ENCODE measurements at regions not wholly inside any gene's neighbourhood (a gene's known extent, or its start where the extent isn't known, plus 50 kb on each side); places are given as distances from the start of the nearest gene placed in this dataset.
A peak's percentile ranks its signal among the peaks of the same experiment; 100 is the strongest.

- H3K4me3 Mint-ChIP-seq: no peak overlapping the region
- no peak for DNase-seq
- POLR2A ChIA-PET: no interaction called here
- no peak overlapping the region for H3K27ac Mint-ChIP-seq
- H3K9me3 Mint-ChIP-seq (ENCODE audit: low read depth): peaks cover 3% of the 10 kb centered on the region
- intact Hi-C loops (cut with DNase I, micrococcal nuclease): no loop called here
- ATAC-seq: no peak
- H3K4me1 Mint-ChIP-seq: peaks cover 3% of the 10 kb centered on the region
- H3K36me3 Mint-ChIP-seq (ENCODE audit: low read depth): peaks cover 5% of the 10 kb centered on the region
- no peaks in the 10 kb centered on the region for H3K27me3 Mint-ChIP-seq
- CTCF ChIA-PET: interaction anchor here (0.7 to 1.4 kb wide), 3 partner anchors 10 to 146 kb away, joined by 3 to 4 read pairs (median 3); no protein-coding TSS in a partner anchor
Observed at GRCh38 chr6:131387562-131388447, 185.2 kb upstream of the ARG1 start.

- ATAC-seq: no peak
- Mint-ChIP-seq H3K4me1 (peaks cover 3% of the 10 kb centered on the region), H3K36me3 (ENCODE audit: low read depth) (peaks cover 12% of the 10 kb centered on the region), H3K9me3 (ENCODE audit: low read depth) (peaks cover 9% of the 10 kb centered on the region), H3K27me3 (no peaks in the 10 kb centered on the region), H3K27ac (no peak overlapping the region), H3K4me3 (no peak overlapping the region)
- intact Hi-C loops (cut with DNase I, micrococcal nuclease): no loop called here
- ChIA-PET POLR2A (no interaction called here), CTCF (no interaction called here)
- DNase-seq: no peak
Observed at GRCh38 chr6:131390322-131390721, 182.7 kb upstream of the ARG1 start.

- H3K4me3 Mint-ChIP-seq: no peak overlapping the region
- CTCF ChIA-PET: no interaction called here
Observed at GRCh38 chr6:131391116-131391515, 181.9 kb upstream of the ARG1 start.

GRCh38 chr6:131393433-131393832 is 179.6 kb upstream of the ARG1 start:
- Mint-ChIP-seq H3K36me3 (ENCODE audit: low read depth) (peaks cover 11% of the 10 kb centered on the region), H3K27me3 (no peaks in the 10 kb centered on the region), H3K27ac (no peak overlapping the region), H3K9me3 (ENCODE audit: low read depth) (peaks cover 5% of the 10 kb centered on the region), H3K4me3 (no peak overlapping the region), H3K4me1 (peaks cover 3% of the 10 kb centered on the region)
- ATAC-seq (no peak), DNase-seq (no peak)
- intact Hi-C loops (cut with DNase I, micrococcal nuclease): no loop called here
- CTCF ChIA-PET: no interaction called here
- POLR2A ChIA-PET: no interaction called here

More at GRCh38 chr6:131391116-131391515, 181.9 kb upstream of the ARG1 start:
- intact Hi-C loops (cut with DNase I, micrococcal nuclease): no loop called here
- POLR2A ChIA-PET: no interaction called here
- no peaks in the 10 kb centered on the region for H3K27me3 Mint-ChIP-seq
- H3K4me1 Mint-ChIP-seq: peaks cover 3% of the 10 kb centered on the region
- H3K9me3 Mint-ChIP-seq (ENCODE audit: low read depth): peaks cover 6% of the 10 kb centered on the region
- H3K27ac Mint-ChIP-seq: no peak overlapping the region
- peaks cover 11% of the 10 kb centered on the region for H3K36me3 Mint-ChIP-seq (ENCODE audit: low read depth)
- ATAC-seq (no peak), DNase-seq (no peak)

- H3K36me3 Mint-ChIP-seq (ENCODE audit: low read depth): peaks cover 13% of the 10 kb centered on the region
- no peak overlapping the region for H3K4me3 Mint-ChIP-seq
- ChIA-PET POLR2A (no interaction called here), CTCF (interaction anchor here (0.7 to 1.2 kb wide), 2 partner anchors 197 to 213 kb away, joined by 3 read pairs; no protein-coding TSS in a partner anchor)
- intact Hi-C loops (cut with DNase I, micrococcal nuclease): no loop called here
- ATAC-seq (no peak), DNase-seq (no peak)
- H3K27ac Mint-ChIP-seq: no peak overlapping the region
- H3K9me3 Mint-ChIP-seq (ENCODE audit: low read depth): peaks cover 5% of the 10 kb centered on the region
- no peaks in the 10 kb centered on the region for H3K27me3 Mint-ChIP-seq
- H3K4me1 Mint-ChIP-seq: peaks cover 3% of the 10 kb centered on the region
Observed at GRCh38 chr6:131394768-131395432, 178.1 kb upstream of the ARG1 start.

- CTCF ChIA-PET: interaction anchor here (0.6 to 1.3 kb wide), 5 partner anchors 10 to 54 kb away, joined by 3 to 6 read pairs (median 3); no protein-coding TSS in a partner anchor
- no peak for DNase-seq
- Mint-ChIP-seq H3K27me3 (no peaks in the 10 kb centered on the region), H3K9me3 (ENCODE audit: low read depth) (peaks cover 13% of the 10 kb centered on the region), H3K4me1 (peaks cover 10% of the 10 kb centered on the region), H3K4me3 (no peak overlapping the region), H3K36me3 (ENCODE audit: low read depth) (peaks cover 18% of the 10 kb centered on the region), H3K27ac (no peak overlapping the region)
- intact Hi-C loops (cut with DNase I, micrococcal nuclease): no loop called here
- ATAC-seq: no peak
- POLR2A ChIA-PET: no interaction called here
Observed at GRCh38 chr6:131398176-131398575, 174.8 kb upstream of the ARG1 start.

- Mint-ChIP-seq H3K9me3 (ENCODE audit: low read depth) (peaks cover 12% of the 10 kb centered on the region), H3K4me1 (peaks cover 10% of the 10 kb centered on the region), H3K27ac (no peak overlapping the region), H3K4me3 (no peak overlapping the region), H3K36me3 (ENCODE audit: low read depth) (peaks cover 18% of the 10 kb centered on the region), H3K27me3 (no peaks in the 10 kb centered on the region)
- intact Hi-C loops (cut with DNase I, micrococcal nuclease): no loop called here
- DNase-seq: no peak
- POLR2A ChIA-PET: no interaction called here
- CTCF ChIA-PET: no interaction called here
- no peak for ATAC-seq
Observed at GRCh38 chr6:131399433-131399832, 173.6 kb upstream of the ARG1 start.

- H3K27ac Mint-ChIP-seq: no peak overlapping the region
- H3K4me3 Mint-ChIP-seq: no peak overlapping the region
- ATAC-seq (no peak), DNase-seq (no peak)
- no peaks in the 10 kb centered on the region for H3K27me3 Mint-ChIP-seq
- H3K36me3 Mint-ChIP-seq (ENCODE audit: low read depth): peaks cover 16% of the 10 kb centered on the region
- intact Hi-C loops (cut with DNase I, micrococcal nuclease): no loop called here
- CTCF ChIA-PET: no interaction called here
- peaks cover 10% of the 10 kb centered on the region for H3K4me1 Mint-ChIP-seq
- POLR2A ChIA-PET: no interaction called here
- peaks cover 8% of the 10 kb centered on the region for H3K9me3 Mint-ChIP-seq (ENCODE audit: low read depth)
Observed at GRCh38 chr6:131400054-131400778, 172.8 kb upstream of the ARG1 start.

- POLR2A ChIA-PET: no interaction called here
- H3K27me3 Mint-ChIP-seq: no peaks in the 10 kb centered on the region
- ATAC-seq (no peak), DNase-seq (no peak)
- H3K36me3 Mint-ChIP-seq (ENCODE audit: low read depth): peaks cover 13% of the 10 kb centered on the region
- H3K4me3 Mint-ChIP-seq: no peak overlapping the region
- intact Hi-C loops (cut with DNase I, micrococcal nuclease): no loop called here
- no peak overlapping the region for H3K27ac Mint-ChIP-seq
- H3K9me3 Mint-ChIP-seq (ENCODE audit: low read depth): peaks cover 8% of the 10 kb centered on the region
- CTCF ChIA-PET: no interaction called here
- H3K4me1 Mint-ChIP-seq: peaks cover 10% of the 10 kb centered on the region
Observed at GRCh38 chr6:131400779-131401496, 172.1 kb upstream of the ARG1 start.

GRCh38 chr6:131408811-131409210 is 164.2 kb upstream of the ARG1 start:
- ATAC-seq (no peak), DNase-seq (no peak)
- peaks cover 5% of the 10 kb centered on the region for H3K4me1 Mint-ChIP-seq
- ChIA-PET CTCF (interaction anchor here (0.6 to 0.9 kb wide), 2 partner anchors 126 to 883 kb away, joined by 3 to 4 read pairs; no protein-coding TSS in a partner anchor), POLR2A (no interaction called here)
- H3K4me3 Mint-ChIP-seq: no peak overlapping the region
- H3K27me3 Mint-ChIP-seq: no peaks in the 10 kb centered on the region
- peaks cover 10% of the 10 kb centered on the region for H3K9me3 Mint-ChIP-seq (ENCODE audit: low read depth)
- intact Hi-C loops (cut with DNase I, micrococcal nuclease): no loop called here
- H3K27ac Mint-ChIP-seq: no peak overlapping the region
- peaks cover 13% of the 10 kb centered on the region for H3K36me3 Mint-ChIP-seq (ENCODE audit: low read depth)

- peaks cover 10% of the 10 kb centered on the region for H3K9me3 Mint-ChIP-seq (ENCODE audit: low read depth)
- H3K36me3 Mint-ChIP-seq (ENCODE audit: low read depth): peaks cover 13% of the 10 kb centered on the region
- no peaks in the 10 kb centered on the region for H3K27me3 Mint-ChIP-seq
- POLR2A ChIA-PET: no interaction called here
- H3K27ac Mint-ChIP-seq: no peak overlapping the region
- peaks cover 14% of the 10 kb centered on the region for H3K4me1 Mint-ChIP-seq
- intact Hi-C loops (cut with DNase I, micrococcal nuclease): no loop called here
- CTCF ChIA-PET: no interaction called here
- no peak for DNase-seq
- H3K4me3 Mint-ChIP-seq: no peak overlapping the region
- ATAC-seq: peak; percentile 30
Observed at GRCh38 chr6:131410785-131411184, 162.2 kb upstream of the ARG1 start.
